Ishikawa (cell line): ENCODE measurements at regions not wholly inside any gene's neighbourhood (a gene's known extent, or its start where the extent isn't known, plus 50 kb on each side); places are given as distances from the start of the nearest gene placed in this dataset.

ENCODE experiments used
- CEBPB ChIP-seq: IDR thresholded peaks from 2 replicates; pipeline ENCODE4 v1.6.1; 2012
- FOXM1 ChIP-seq: IDR thresholded peaks from 2 replicates; pipeline ENCODE4 v1.6.1; 2012; ENCODE audit warnings: low read depth, borderline replicate concordance
- MAX ChIP-seq: IDR thresholded peaks from 2 replicates; pipeline ENCODE4 v1.6.1; 2012
- RAD21 ChIP-seq: IDR thresholded peaks from 2 replicates; pipeline ENCODE4 v1.6.1; 2012; ENCODE audit warnings: low read depth
- TCF12 ChIP-seq: IDR thresholded peaks from 2 replicates; pipeline ENCODE4 v1.6.1; 2012; ENCODE audit warnings: low read depth
- TEAD4 ChIP-seq: IDR thresholded peaks from 2 replicates; pipeline ENCODE4 v1.6.1; 2012
- YY1 ChIP-seq: IDR thresholded peaks from 2 replicates; pipeline ENCODE4 v1.6.1; 2012; ENCODE audit warnings: low read depth

- TF ChIP-seq RAD21 (no peak), CEBPB (no peak), YY1 (no peak), TEAD4 (no peak), TCF12 (no peak), MAX (no peak), FOXM1 (no peak)
Measured at GRCh38 chr3:178485756-178486155, 50.5 kb upstream of the KCNMB2 start.
